ENCODE measurements at regions not wholly inside any gene's neighbourhood (a gene's known extent, or its start where the extent isn't known, plus 50 kb on each side); places are given as distances from the start of the nearest gene placed in this dataset.

GRCh38 chr14:81673930-81674329 lies 140.3 kb upstream of the SEL1L start:
- Histone ChIP-seq H3K27ac (no peak overlapping the region), H2AFZ (ENCODE audit: low read depth) (no peak overlapping the region), H3K4me2 (no peak overlapping the region), H3K9ac (no peak overlapping the region), H3K4me1 (ENCODE audit: low read depth, poor library complexity, severe bottlenecking) (no peaks in the 10 kb centered on the region), H3K36me3 (ENCODE audit: insufficient read depth) (no peaks in the 10 kb centered on the region), H3K27me3 (ENCODE audit: insufficient read depth, low read depth) (no peaks in the 10 kb centered on the region), H4K20me1 (ENCODE audit: insufficient read depth) (no peaks in the 10 kb centered on the region), H3K79me2 (ENCODE audit: insufficient read depth, low read depth) (no peaks in the 10 kb centered on the region), H3K4me3 (IDR thresholded peaks at IDR 0.05; ENCODE audit: insufficient read depth, low read depth, low read length) (no peak overlapping the region)
- TF ChIP-seq CTCF (conservative IDR thresholded peaks at IDR 0.05; ENCODE audit: low read depth, low read length): no peak

- Histone ChIP-seq H3K27ac (no peak overlapping the region), H3K4me3 (IDR thresholded peaks at IDR 0.05; ENCODE audit: insufficient read depth, low read depth, low read length) (no peak overlapping the region), H3K4me1 (ENCODE audit: low read depth, poor library complexity, severe bottlenecking) (no peaks in the 10 kb centered on the region), H3K27me3 (ENCODE audit: insufficient read depth, low read depth) (no peaks in the 10 kb centered on the region), H4K20me1 (ENCODE audit: insufficient read depth) (no peaks in the 10 kb centered on the region), H2AFZ (ENCODE audit: low read depth) (no peak overlapping the region), H3K79me2 (ENCODE audit: insufficient read depth, low read depth) (no peaks in the 10 kb centered on the region), H3K36me3 (ENCODE audit: insufficient read depth) (no peaks in the 10 kb centered on the region), H3K4me2 (no peak overlapping the region), H3K9ac (no peak overlapping the region)
- no peak for TF ChIP-seq CTCF (conservative IDR thresholded peaks at IDR 0.05; ENCODE audit: low read depth, low read length)
These were observed 142.7 kb upstream of the SEL1L start for GRCh38 chr14:81676395-81676794.

GRCh38 chr14:81676879-81677278 lies 143.2 kb upstream of the SEL1L start:
- Histone ChIP-seq H3K9ac (no peak overlapping the region), H3K4me1 (ENCODE audit: low read depth, poor library complexity, severe bottlenecking) (no peaks in the 10 kb centered on the region), H3K4me2 (no peak overlapping the region), H3K4me3 (IDR thresholded peaks at IDR 0.05; ENCODE audit: insufficient read depth, low read depth, low read length) (no peak overlapping the region), H3K27ac (no peak overlapping the region), H4K20me1 (ENCODE audit: insufficient read depth) (no peaks in the 10 kb centered on the region), H3K79me2 (ENCODE audit: insufficient read depth, low read depth) (no peaks in the 10 kb centered on the region), H2AFZ (ENCODE audit: low read depth) (no peak overlapping the region), H3K36me3 (ENCODE audit: insufficient read depth) (no peaks in the 10 kb centered on the region), H3K27me3 (ENCODE audit: insufficient read depth, low read depth) (no peaks in the 10 kb centered on the region)
- TF ChIP-seq CTCF (conservative IDR thresholded peaks at IDR 0.05; ENCODE audit: low read depth, low read length): no peak

- Histone ChIP-seq H3K36me3 (ENCODE audit: insufficient read depth) (no peaks in the 10 kb centered on the region), H2AFZ (ENCODE audit: low read depth) (no peak overlapping the region), H4K20me1 (ENCODE audit: insufficient read depth) (no peaks in the 10 kb centered on the region), H3K4me2 (no peak overlapping the region), H3K27me3 (ENCODE audit: insufficient read depth, low read depth) (no peaks in the 10 kb centered on the region), H3K27ac (no peak overlapping the region), H3K79me2 (ENCODE audit: insufficient read depth, low read depth) (no peaks in the 10 kb centered on the region), H3K9ac (no peak overlapping the region), H3K4me3 (IDR thresholded peaks at IDR 0.05; ENCODE audit: insufficient read depth, low read depth, low read length) (no peak overlapping the region), H3K4me1 (ENCODE audit: low read depth, poor library complexity, severe bottlenecking) (no peaks in the 10 kb centered on the region)
- no peak for TF ChIP-seq CTCF (conservative IDR thresholded peaks at IDR 0.05; ENCODE audit: low read depth, low read length)
These were observed 144.1 kb upstream of the SEL1L start for GRCh38 chr14:81677736-81678135.

- no peaks in the 10 kb centered on the region for H3K36me3 ChIP-seq (ENCODE audit: insufficient read depth)
- H3K27ac ChIP-seq: no peak overlapping the region
- no peak overlapping the region for H3K4me2 ChIP-seq
- H3K4me1 ChIP-seq (ENCODE audit: low read depth, poor library complexity, severe bottlenecking): no peaks in the 10 kb centered on the region
- H3K4me3 ChIP-seq (IDR thresholded peaks at IDR 0.05; ENCODE audit: insufficient read depth, low read depth, low read length): no peak overlapping the region
- no peaks in the 10 kb centered on the region for H3K79me2 ChIP-seq (ENCODE audit: insufficient read depth, low read depth)
- H4K20me1 ChIP-seq (ENCODE audit: insufficient read depth): no peaks in the 10 kb centered on the region
- no peaks in the 10 kb centered on the region for H3K27me3 ChIP-seq (ENCODE audit: insufficient read depth, low read depth)
- no peak overlapping the region for H2AFZ ChIP-seq (ENCODE audit: low read depth)
- TF ChIP-seq CTCF (conservative IDR thresholded peaks at IDR 0.05; ENCODE audit: low read depth, low read length): no peak
- H3K9ac ChIP-seq: no peak overlapping the region
These were observed 145.6 kb upstream of the SEL1L start for GRCh38 chr14:81679226-81679625.
